SK-N-SH (cell line): ENCODE measurements at regions not wholly inside any gene's neighbourhood (a gene's known extent, or its start where the extent isn't known, plus 50 kb on each side); places are given as distances from the start of the nearest gene placed in this dataset.

Experiments used
- CTCF ChIA-PET: fragments of 300-600, 350-600 bp; formaldehyde crosslinking; extraction: SDS; loops from one replicate; lab custom pipeline; 2021; lab: Yijun Ruan, JAX
- POLR2A ChIA-PET: fragments of 350-600 bp; sonication (Branson Sonifier 250); formaldehyde crosslinking; extraction: SDS; loops from one replicate; lab custom pipeline; 2020; ENCODE audit warnings: antibody characterized with exemption, inconsistent platforms; lab: Yijun Ruan, JAX
- DNase-seq: peaks from one replicate; pipeline ENCODE4 v3.0.0; 2012
- H2AFZ ChIP-seq: fragments of 200-600 bp; sonication (generic); 2 replicates; pipeline ENCODE4 v1.8.1; 2016; ENCODE audit warnings: antibody characterized with exemption, mild to moderate bottlenecking, low read depth
- H3F3A ChIP-seq: fragments of 200-600 bp; sonication (generic); replicated peaks from 2 replicates; pipeline ENCODE3; 2016; ENCODE audit warnings: antibody characterized with exemption, mild to moderate bottlenecking; ENCODE audit not compliant: insufficient read depth
- H3K27ac ChIP-seq, 2 experiments: fragments of 200-500 bp in 1 of 2; fragments of 200-600 bp in 1 of 2; sonication (Bioruptor generic) in 1 of 2; sonication (generic), shearing (Covaris generic) in 1 of 2; 2 replicates each; pipeline versions ENCODE4 v1.5.1 to v1.6.1; 2014 to 2016; ENCODE audit warnings: low read depth in 2 of 2, inconsistent platforms in 1 of 2, low read length in 1 of 2, mild to moderate bottlenecking in 1 of 2, mixed read lengths in 1 of 2
- H3K27me3 ChIP-seq: fragments of 200-600 bp; sonication (generic), shearing (Covaris generic); 2 replicates; pipeline ENCODE4 v1.6.1; 2016; ENCODE audit warnings: mixed run types; ENCODE audit not compliant: insufficient read depth
- H3K36me3 ChIP-seq, 2 experiments: fragments of 200-500 bp in 1 of 2; fragments of 200-600 bp in 1 of 2; sonication (Bioruptor generic) in 1 of 2; sonication (generic) in 1 of 2; replicated peaks in 1 of 2; 2 replicates each; pipeline versions ENCODE3 to v1.5.1; 2014 to 2016; ENCODE audit warnings: low read length in 1 of 2, mild to moderate bottlenecking in 1 of 2; ENCODE audit not compliant: insufficient read depth in 2 of 2, control insufficient read depth in 1 of 2
- H3K4me1 ChIP-seq, 2 experiments: fragments of 200-500 bp in 1 of 2; fragments of 200-600 bp in 1 of 2; sonication (Bioruptor generic) in 1 of 2; sonication (generic), shearing (Covaris generic) in 1 of 2; 2 replicates each; pipeline versions ENCODE4 v1.5.1 to v1.6.1; 2014 to 2016; ENCODE audit warnings: low read depth in 1 of 2, low read length in 1 of 2, mixed run types in 1 of 2; ENCODE audit not compliant: insufficient read depth in 2 of 2, control insufficient read depth in 1 of 2
- H3K4me2 ChIP-seq: fragments of 200-600 bp; sonication (generic), shearing (Covaris generic); 2 replicates; pipeline ENCODE4 v1.6.1; 2017; ENCODE audit warnings: mixed run types
- H3K4me3 ChIP-seq, 2 experiments: fragments of 200-500 bp in 1 of 2; fragments of 200-600 bp in 1 of 2; sonication (Bioruptor generic) in 1 of 2; sonication (generic), shearing (Covaris generic) in 1 of 2; 2 replicates each; pipeline versions ENCODE4 v1.5.1 to v1.8.1; 2014 to 2016; ENCODE audit warnings: low read depth in 2 of 2, inconsistent platforms in 1 of 2, low read length in 1 of 2, mild to moderate bottlenecking in 1 of 2, mixed read lengths in 1 of 2, moderate library complexity in 1 of 2
- H3K79me2 ChIP-seq: fragments of 200-600 bp; sonication (generic); 2 replicates; pipeline ENCODE4 v1.8.1; 2017; ENCODE audit warnings: mild to moderate bottlenecking; ENCODE audit not compliant: insufficient read depth
- H3K9ac ChIP-seq: fragments of 200-600 bp; sonication (generic); 2 replicates; pipeline ENCODE4 v1.6.1; 2017; ENCODE audit warnings: mixed run types
- H3K9me2 ChIP-seq: fragments of 200-600 bp; sonication (generic); 2 replicates; pipeline ENCODE4 v1.6.1; 2017; ENCODE audit warnings: mixed run types
- H3K9me3 ChIP-seq: fragments of 200-600 bp; sonication (generic); 2 replicates; pipeline ENCODE4 v1.6.1; 2017; ENCODE audit warnings: mixed run types, mild to moderate bottlenecking, moderate library complexity
- H4K20me1 ChIP-seq: fragments of 200-600 bp; sonication (generic); 2 replicates; pipeline ENCODE4 v1.6.1; 2017; ENCODE audit warnings: mild to moderate bottlenecking, mixed run types; ENCODE audit not compliant: insufficient read depth
- ELF1 ChIP-seq: IDR thresholded peaks from 2 replicates; pipeline ENCODE4 v1.4.0; 2012
- EP300 ChIP-seq, 2 experiments: IDR thresholded peaks; 2 replicates each; pipeline versions ENCODE4 v1.4.0 to v1.6.1; 2012; ENCODE audit warnings: borderline replicate concordance in 1 of 2, low read depth in 1 of 2, low read length in 1 of 2
- EZH2phosphoT487 ChIP-seq: fragments of 200-600 bp; sonication (generic); IDR thresholded peaks from 2 replicates; pipeline ENCODE4 v1.6.1; 2017; ENCODE audit warnings: low read depth, mixed run types, mild to moderate bottlenecking, antibody characterized with exemption, moderate library complexity, borderline replicate concordance
- FOXJ3 ChIP-seq: sonication (generic); formaldehyde crosslinking; IDR thresholded peaks from 2 replicates; pipeline ENCODE4 v1.5.1; 2020; ENCODE audit warnings: mild to moderate bottlenecking, missing genetic modification reagents
- FOXM1 ChIP-seq: IDR thresholded peaks from 2 replicates; pipeline ENCODE4 v1.4.0; 2012; ENCODE audit warnings: low read depth, mild to moderate bottlenecking
- MAX ChIP-seq: IDR thresholded peaks from 2 replicates; pipeline ENCODE4 v1.4.0; 2012; ENCODE audit warnings: low read depth
- MEF2A ChIP-seq: IDR thresholded peaks from 2 replicates; pipeline ENCODE4 v1.4.0; 2012; ENCODE audit warnings: low read depth, borderline replicate concordance
- NRF1 ChIP-seq: IDR thresholded peaks from 2 replicates; pipeline ENCODE4 v1.6.1; 2012; ENCODE audit warnings: low read depth, mild to moderate bottlenecking, low read length
- POLR2AphosphoS5 ChIP-seq: IDR thresholded peaks from 2 replicates; pipeline ENCODE4 v1.6.1; 2012; ENCODE audit warnings: low read depth, low read length
- TEAD4 ChIP-seq: IDR thresholded peaks from 2 replicates; pipeline ENCODE4 v1.4.0; 2012; ENCODE audit warnings: mild to moderate bottlenecking, borderline replicate concordance; ENCODE audit not compliant: insufficient read depth
- WGBS: methylation state at CpG from one replicate; pipeline ENCODE4 v1.1.6; 2017; ENCODE audit warnings: low lambda C conversion rate; 5-methylcytosine and 5-hydroxymethylcytosine counted together
- TF ChIP-seq, protein P1 (sequence below): fragments of 150-350 bp; IDR thresholded peaks from 2 replicates; pipeline ENCODE4 v1.6.1; 2017; ENCODE audit warnings: antibody characterized with exemption, low read length, low read depth, borderline replicate concordance
- TF ChIP-seq, protein P2 (sequence below): IDR thresholded peaks from 2 replicates; pipeline ENCODE4 v1.6.1; 2012; ENCODE audit warnings: mild to moderate bottlenecking, low read depth, low read length, moderate library complexity
- TF ChIP-seq, protein P3 (sequence below): fragments of 150-350 bp; IDR thresholded peaks from 2 replicates; pipeline ENCODE4 v1.6.1; 2016; ENCODE audit warnings: mild to moderate bottlenecking, low read depth, low read length

DNA sequence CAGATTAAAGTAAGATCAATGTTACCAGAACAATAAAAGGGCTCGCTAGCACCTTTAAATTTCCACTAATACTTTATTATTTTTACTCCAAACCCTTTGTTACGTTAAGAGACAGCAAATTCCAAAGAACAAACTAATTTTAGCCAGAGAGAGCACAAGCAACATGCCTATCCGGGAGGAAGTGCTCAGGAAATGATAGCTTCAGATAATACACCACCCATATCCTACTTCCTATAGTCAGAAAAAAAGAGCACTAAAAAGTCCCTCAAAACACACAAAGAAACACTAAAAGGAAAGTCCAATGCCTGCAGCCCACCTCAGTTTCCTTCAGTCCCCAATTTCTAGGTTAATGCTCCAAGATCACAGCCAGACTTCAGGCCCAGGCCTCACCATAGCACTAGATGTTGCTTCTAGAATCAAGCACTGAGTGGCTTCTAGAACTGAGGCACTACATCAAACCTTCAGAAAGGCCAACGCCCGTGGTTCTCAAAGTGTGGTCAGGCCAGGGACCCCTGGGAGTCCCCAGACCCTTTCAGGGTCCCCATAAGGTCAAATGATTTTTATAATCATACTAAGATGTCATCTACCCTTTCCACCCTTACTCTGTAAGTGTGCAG is 142.6 kb downstream of the PSMG1 start:
- H4K20me1 ChIP-seq: no peaks in the 10 kb centered on the region
- H3K4me3 ChIP-seq: no peak overlapping the region
- no peaks in the 10 kb centered on the region for H3K4me1 ChIP-seq
- ChIA-PET POLR2A (no interaction called here), CTCF (interaction anchor here (1.2 kb wide), 1 partner anchor 20 kb away, joined by 3 read pairs; no protein-coding TSS in a partner anchor)
- no peaks in the 10 kb centered on the region for H3F3A ChIP-seq
- TF ChIP-seq, protein P1, sequence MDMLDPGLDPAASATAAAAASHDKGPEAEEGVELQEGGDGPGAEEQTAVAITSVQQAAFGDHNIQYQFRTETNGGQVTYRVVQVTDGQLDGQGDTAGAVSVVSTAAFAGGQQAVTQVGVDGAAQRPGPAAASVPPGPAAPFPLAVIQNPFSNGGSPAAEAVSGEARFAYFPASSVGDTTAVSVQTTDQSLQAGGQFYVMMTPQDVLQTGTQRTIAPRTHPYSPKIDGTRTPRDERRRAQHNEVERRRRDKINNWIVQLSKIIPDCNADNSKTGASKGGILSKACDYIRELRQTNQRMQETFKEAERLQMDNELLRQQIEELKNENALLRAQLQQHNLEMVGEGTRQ: no peak
- TF ChIP-seq, protein P2, sequence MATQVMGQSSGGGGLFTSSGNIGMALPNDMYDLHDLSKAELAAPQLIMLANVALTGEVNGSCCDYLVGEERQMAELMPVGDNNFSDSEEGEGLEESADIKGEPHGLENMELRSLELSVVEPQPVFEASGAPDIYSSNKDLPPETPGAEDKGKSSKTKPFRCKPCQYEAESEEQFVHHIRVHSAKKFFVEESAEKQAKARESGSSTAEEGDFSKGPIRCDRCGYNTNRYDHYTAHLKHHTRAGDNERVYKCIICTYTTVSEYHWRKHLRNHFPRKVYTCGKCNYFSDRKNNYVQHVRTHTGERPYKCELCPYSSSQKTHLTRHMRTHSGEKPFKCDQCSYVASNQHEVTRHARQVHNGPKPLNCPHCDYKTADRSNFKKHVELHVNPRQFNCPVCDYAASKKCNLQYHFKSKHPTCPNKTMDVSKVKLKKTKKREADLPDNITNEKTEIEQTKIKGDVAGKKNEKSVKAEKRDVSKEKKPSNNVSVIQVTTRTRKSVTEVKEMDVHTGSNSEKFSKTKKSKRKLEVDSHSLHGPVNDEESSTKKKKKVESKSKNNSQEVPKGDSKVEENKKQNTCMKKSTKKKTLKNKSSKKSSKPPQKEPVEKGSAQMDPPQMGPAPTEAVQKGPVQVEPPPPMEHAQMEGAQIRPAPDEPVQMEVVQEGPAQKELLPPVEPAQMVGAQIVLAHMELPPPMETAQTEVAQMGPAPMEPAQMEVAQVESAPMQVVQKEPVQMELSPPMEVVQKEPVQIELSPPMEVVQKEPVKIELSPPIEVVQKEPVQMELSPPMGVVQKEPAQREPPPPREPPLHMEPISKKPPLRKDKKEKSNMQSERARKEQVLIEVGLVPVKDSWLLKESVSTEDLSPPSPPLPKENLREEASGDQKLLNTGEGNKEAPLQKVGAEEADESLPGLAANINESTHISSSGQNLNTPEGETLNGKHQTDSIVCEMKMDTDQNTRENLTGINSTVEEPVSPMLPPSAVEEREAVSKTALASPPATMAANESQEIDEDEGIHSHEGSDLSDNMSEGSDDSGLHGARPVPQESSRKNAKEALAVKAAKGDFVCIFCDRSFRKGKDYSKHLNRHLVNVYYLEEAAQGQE: no peak
- no peak for TF ChIP-seq MAX
- TF ChIP-seq ELF1: no peak
- no peak for TF ChIP-seq MEF2A
- TF ChIP-seq, protein P3, sequence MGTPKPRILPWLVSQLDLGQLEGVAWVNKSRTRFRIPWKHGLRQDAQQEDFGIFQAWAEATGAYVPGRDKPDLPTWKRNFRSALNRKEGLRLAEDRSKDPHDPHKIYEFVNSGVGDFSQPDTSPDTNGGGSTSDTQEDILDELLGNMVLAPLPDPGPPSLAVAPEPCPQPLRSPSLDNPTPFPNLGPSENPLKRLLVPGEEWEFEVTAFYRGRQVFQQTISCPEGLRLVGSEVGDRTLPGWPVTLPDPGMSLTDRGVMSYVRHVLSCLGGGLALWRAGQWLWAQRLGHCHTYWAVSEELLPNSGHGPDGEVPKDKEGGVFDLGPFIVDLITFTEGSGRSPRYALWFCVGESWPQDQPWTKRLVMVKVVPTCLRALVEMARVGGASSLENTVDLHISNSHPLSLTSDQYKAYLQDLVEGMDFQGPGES: no peak
- TF ChIP-seq EZH2phosphoT487: no peak
- TF ChIP-seq FOXJ3 (CRISPR knock-in tag): no peak
- no peak for TF ChIP-seq TEAD4
- no peak for TF ChIP-seq EP300 (IDR thresholded peaks at IDR 0.05; ENCODE audit: borderline replicate concordance in 1 of 2, low read depth in 1 of 2, low read length in 1 of 2)
- TF ChIP-seq POLR2AphosphoS5: no peak
- TF ChIP-seq NRF1: no peak
- no peak for TF ChIP-seq FOXM1
- no peak for DNase-seq
- no peak overlapping the region for H3K9ac ChIP-seq
- no peak overlapping the region; the same call in 1 of the 2 replicates for H2AFZ ChIP-seq
- H3K36me3 ChIP-seq: no peaks in the 10 kb centered on the region
- no peaks in the 10 kb centered on the region for H3K79me2 ChIP-seq
- H3K4me2 ChIP-seq: no peak overlapping the region
- no peaks in the 10 kb centered on the region for H3K9me3 ChIP-seq
- H3K9me2 ChIP-seq: no peaks in the 10 kb centered on the region
- 85% methylated on average over 5 of the region's 5 CpGs for WGBS
- H3K27me3 ChIP-seq: no peaks in the 10 kb centered on the region
- no peak overlapping the region for H3K27ac ChIP-seq
